ENCODE measurements at regions not wholly inside any gene's neighbourhood (a gene's known extent, or its start where the extent isn't known, plus 50 kb on each side); places are given as distances from the start of the nearest gene placed in this dataset.

GRCh38 chr18:56086176-56086575 lies 498.2 kb upstream of the TCF4 start:
- Histone ChIP-seq H3K4me1 (no peaks in the 10 kb centered on the region), H3K4me2 (no peak overlapping the region), H3K27ac (no peak overlapping the region), H3K9me3 (no peaks in the 10 kb centered on the region), H3K4me3 (no peak overlapping the region)
- TF ChIP-seq GATA3 (IDR thresholded peaks at IDR 0.05; ENCODE audit: borderline replicate concordance), result no peak
- TF ChIP-seq FOXS1 (CRISPR knock-in tag; IDR thresholded peaks at IDR 0.05), result no peak
- no peak for TF ChIP-seq HOXB5 (CRISPR knock-in tag; IDR thresholded peaks at IDR 0.05)
- no peak for TF ChIP-seq ATOH8 (CRISPR knock-in tag; IDR thresholded peaks at IDR 0.05; ENCODE audit: low read depth)
- no peak for TF ChIP-seq ELK1 (IDR thresholded peaks at IDR 0.05; ENCODE audit: low read depth, low read length)
- TF ChIP-seq MYC (IDR thresholded peaks at IDR 0.05; ENCODE audit: borderline replicate concordance, low read length), result no peak
- no peak for TF ChIP-seq EHF (CRISPR knock-in tag; IDR thresholded peaks at IDR 0.05)
- TF ChIP-seq POLR2AphosphoS2 (conservative IDR thresholded peaks at IDR 0.05; ENCODE audit: low read length), result no peak
- no peak for TF ChIP-seq ZSCAN20 (CRISPR knock-in tag; IDR thresholded peaks at IDR 0.05)
- no peak for TF ChIP-seq NPAS2 (CRISPR knock-in tag; IDR thresholded peaks at IDR 0.05; ENCODE audit: borderline replicate concordance)
- TF ChIP-seq NFE2L2 (conservative IDR thresholded peaks at IDR 0.05; ENCODE audit: low read length), result no peak
- no peak for TF ChIP-seq RFX5 (IDR thresholded peaks at IDR 0.05)
- no peak for TF ChIP-seq POLR2A (IDR thresholded peaks at IDR 0.05; ENCODE audit: low read length)
- ATAC-seq (no peak), DNase-seq (ENCODE audit: low read depth in 1 of 2, low spot score in 1 of 2) (no peak), FAIRE-seq (no peak)
- 44% methylated on average over 4 of the region's 4 CpGs for WGBS (ENCODE audit: missing lambda C conversion rate)
- ChIA-PET POLR2A (no interaction called here), CTCF (no interaction called here)

DNA sequence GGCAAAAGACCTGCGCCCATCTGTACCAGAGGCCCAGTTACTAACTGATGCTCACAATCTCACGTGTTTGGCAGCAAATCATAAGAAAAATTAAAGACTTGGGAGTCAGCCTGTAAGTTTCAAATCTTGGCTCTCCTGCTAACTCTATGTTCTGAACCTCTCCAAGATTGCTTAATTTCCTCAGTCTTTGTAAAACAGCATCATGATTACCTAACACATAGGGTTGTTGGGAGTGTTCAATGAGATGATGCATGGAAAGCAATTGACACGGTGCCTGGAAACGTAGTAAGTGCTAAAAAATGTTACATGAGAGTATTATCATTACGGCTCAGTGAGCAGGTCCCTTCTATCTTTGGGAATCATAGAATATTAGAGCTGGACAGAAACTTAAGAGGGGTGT lies 497.6 kb upstream of the TCF4 start:
- Histone ChIP-seq H3K4me1 (no peaks in the 10 kb centered on the region), H3K4me2 (no peak overlapping the region), H3K27ac (no peak overlapping the region), H3K9me3 (no peaks in the 10 kb centered on the region), H3K4me3 (no peak overlapping the region)
- WGBS (ENCODE audit: missing lambda C conversion rate), result 16% methylated on average over 5 of the region's 5 CpGs
- ChIA-PET POLR2A (no interaction called here), CTCF (no interaction called here)
- ATAC-seq (no peak), DNase-seq (ENCODE audit: low read depth in 1 of 2, low spot score in 1 of 2) (no peak), FAIRE-seq (no peak)
- TF ChIP-seq SMC3 (IDR thresholded peaks at IDR 0.05) (no peak), ESRRA (IDR thresholded peaks at IDR 0.05; ENCODE audit: borderline replicate concordance, low read length) (no peak), CBX8 (IDR thresholded peaks at IDR 0.05) (no peak), FOSL2 (IDR thresholded peaks at IDR 0.05) (no peak), FOSL2 (CRISPR knock-in tag; IDR thresholded peaks at IDR 0.05) (no peak), ZSCAN20 (CRISPR knock-in tag; IDR thresholded peaks at IDR 0.05) (no peak), KDM5A (IDR thresholded peaks at IDR 0.05) (no peak), NPAS2 (CRISPR knock-in tag; IDR thresholded peaks at IDR 0.05; ENCODE audit: borderline replicate concordance) (no peak), BCL3 (IDR thresholded peaks at IDR 0.05) (no peak), MAZ (IDR thresholded peaks at IDR 0.05; ENCODE audit: borderline replicate concordance, low read depth, low read length) (no peak), CHD2 (IDR thresholded peaks at IDR 0.05; ENCODE audit: low read length, partially characterized antibody) (no peak), ZNF302 (CRISPR knock-in tag; IDR thresholded peaks at IDR 0.05) (no peak), MYC (IDR thresholded peaks at IDR 0.05; ENCODE audit: borderline replicate concordance, low read length) (no peak), HDAC2 (IDR thresholded peaks at IDR 0.05) (no peak)
- TF ChIP-seq, protein P1, sequence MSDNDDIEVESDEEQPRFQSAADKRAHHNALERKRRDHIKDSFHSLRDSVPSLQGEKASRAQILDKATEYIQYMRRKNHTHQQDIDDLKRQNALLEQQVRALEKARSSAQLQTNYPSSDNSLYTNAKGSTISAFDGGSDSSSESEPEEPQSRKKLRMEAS (IDR thresholded peaks at IDR 0.05), result no peak
- TF ChIP-seq, protein P2, sequence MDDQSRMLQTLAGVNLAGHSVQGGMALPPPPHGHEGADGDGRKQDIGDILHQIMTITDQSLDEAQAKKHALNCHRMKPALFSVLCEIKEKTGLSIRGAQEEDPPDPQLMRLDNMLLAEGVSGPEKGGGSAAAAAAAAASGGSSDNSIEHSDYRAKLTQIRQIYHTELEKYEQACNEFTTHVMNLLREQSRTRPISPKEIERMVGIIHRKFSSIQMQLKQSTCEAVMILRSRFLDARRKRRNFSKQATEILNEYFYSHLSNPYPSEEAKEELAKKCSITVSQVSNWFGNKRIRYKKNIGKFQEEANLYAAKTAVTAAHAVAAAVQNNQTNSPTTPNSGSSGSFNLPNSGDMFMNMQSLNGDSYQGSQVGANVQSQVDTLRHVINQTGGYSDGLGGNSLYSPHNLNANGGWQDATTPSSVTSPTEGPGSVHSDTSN (IDR thresholded peaks at IDR 0.05), result no peak
- TF ChIP-seq, protein P3, sequence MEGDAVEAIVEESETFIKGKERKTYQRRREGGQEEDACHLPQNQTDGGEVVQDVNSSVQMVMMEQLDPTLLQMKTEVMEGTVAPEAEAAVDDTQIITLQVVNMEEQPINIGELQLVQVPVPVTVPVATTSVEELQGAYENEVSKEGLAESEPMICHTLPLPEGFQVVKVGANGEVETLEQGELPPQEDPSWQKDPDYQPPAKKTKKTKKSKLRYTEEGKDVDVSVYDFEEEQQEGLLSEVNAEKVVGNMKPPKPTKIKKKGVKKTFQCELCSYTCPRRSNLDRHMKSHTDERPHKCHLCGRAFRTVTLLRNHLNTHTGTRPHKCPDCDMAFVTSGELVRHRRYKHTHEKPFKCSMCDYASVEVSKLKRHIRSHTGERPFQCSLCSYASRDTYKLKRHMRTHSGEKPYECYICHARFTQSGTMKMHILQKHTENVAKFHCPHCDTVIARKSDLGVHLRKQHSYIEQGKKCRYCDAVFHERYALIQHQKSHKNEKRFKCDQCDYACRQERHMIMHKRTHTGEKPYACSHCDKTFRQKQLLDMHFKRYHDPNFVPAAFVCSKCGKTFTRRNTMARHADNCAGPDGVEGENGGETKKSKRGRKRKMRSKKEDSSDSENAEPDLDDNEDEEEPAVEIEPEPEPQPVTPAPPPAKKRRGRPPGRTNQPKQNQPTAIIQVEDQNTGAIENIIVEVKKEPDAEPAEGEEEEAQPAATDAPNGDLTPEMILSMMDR (IDR thresholded peaks at IDR 0.05), result no peak
